ENCODE measurements at regions not wholly inside any gene's neighbourhood (a gene's known extent, or its start where the extent isn't known, plus 50 kb on each side); places are given as distances from the start of the nearest gene placed in this dataset.

- DNase-seq (ENCODE audit: low read depth in 2 of 2): peak; percentile 68 to 84
- Histone ChIP-seq H2AFZ (ENCODE audit: low read length) (no peak overlapping the region), H3K4me2 (ENCODE audit: extremely low read depth, insufficient read depth, low read length) (no peak overlapping the region), H3K4me3 (replicated peaks in 1 of 4; ENCODE audit: control extremely low read depth in 1 of 4, insufficient read depth in 1 of 4, low read depth in 3 of 4, low read length in 4 of 4) (no peak overlapping the region), H4K20me1 (ENCODE audit: control insufficient read depth, extremely low read depth, insufficient read depth, low read length) (no peaks in the 10 kb centered on the region), H3K4me1 (ENCODE audit: control insufficient read depth, extremely low read depth, insufficient read depth, low read length) (no peaks in the 10 kb centered on the region), H3K36me3 (ENCODE audit: control insufficient read depth, insufficient read depth, low read length) (no peaks in the 10 kb centered on the region), H3K9ac (ENCODE audit: insufficient read depth, low read length) (no peak overlapping the region), H3K79me2 (ENCODE audit: control insufficient read depth, insufficient read depth, low read length) (no peaks in the 10 kb centered on the region), H3K9me3 (ENCODE audit: control insufficient read depth, insufficient read depth, low read depth, low read length) (no peaks in the 10 kb centered on the region), H3K27me3 (ENCODE audit: control insufficient read depth, insufficient read depth, low read length) (no peaks in the 10 kb centered on the region), H3K27ac (ENCODE audit: insufficient read depth, low read length) (no peak overlapping the region)
- no peak for TF ChIP-seq EZH2 (IDR thresholded peaks at IDR 0.05; ENCODE audit: low read length, missing control alignments)
- TF ChIP-seq CTCF (conservative IDR thresholded peaks at IDR 0.05 in 1 of 2, IDR thresholded peaks at IDR 0.05 in 1 of 2; ENCODE audit: low read depth in 1 of 2, low read length in 2 of 2): no peak
Observed at GRCh38 chr1:168636642-168637111, 60.3 kb downstream of the XCL1 start.

- H3K9ac ChIP-seq (ENCODE audit: insufficient read depth, low read length): no peak overlapping the region
- H3K36me3 ChIP-seq (ENCODE audit: control insufficient read depth, insufficient read depth, low read length): no peaks in the 10 kb centered on the region
- no peaks in the 10 kb centered on the region for H3K9me3 ChIP-seq (ENCODE audit: control insufficient read depth, insufficient read depth, low read depth, low read length)
- no peaks in the 10 kb centered on the region for H3K79me2 ChIP-seq (ENCODE audit: control insufficient read depth, insufficient read depth, low read length)
- no peak overlapping the region for H3K4me3 ChIP-seq (replicated peaks in 1 of 4; ENCODE audit: control extremely low read depth in 1 of 4, insufficient read depth in 1 of 4, low read depth in 3 of 4, low read length in 4 of 4)
- H2AFZ ChIP-seq (ENCODE audit: low read length): no peak overlapping the region
- TF ChIP-seq EZH2 (IDR thresholded peaks at IDR 0.05; ENCODE audit: low read length, missing control alignments): no peak
- peak; percentile 42 to 67 for TF ChIP-seq CTCF (conservative IDR thresholded peaks at IDR 0.05 in 1 of 2, IDR thresholded peaks at IDR 0.05 in 1 of 2; ENCODE audit: low read depth in 1 of 2, low read length in 2 of 2)
- H3K27me3 ChIP-seq (ENCODE audit: control insufficient read depth, insufficient read depth, low read length): no peaks in the 10 kb centered on the region
- no peaks in the 10 kb centered on the region for H4K20me1 ChIP-seq (ENCODE audit: control insufficient read depth, extremely low read depth, insufficient read depth, low read length)
- no peak overlapping the region for H3K27ac ChIP-seq (ENCODE audit: insufficient read depth, low read length)
- no peak overlapping the region for H3K4me2 ChIP-seq (ENCODE audit: extremely low read depth, insufficient read depth, low read length)
- DNase-seq (ENCODE audit: low read depth in 2 of 2): peak in 1 of 2 donors; percentile 42
- no peaks in the 10 kb centered on the region for H3K4me1 ChIP-seq (ENCODE audit: control insufficient read depth, extremely low read depth, insufficient read depth, low read length)
Observed at GRCh38 chr1:168637350-168637991, 61.1 kb downstream of the XCL1 start.

DNA sequence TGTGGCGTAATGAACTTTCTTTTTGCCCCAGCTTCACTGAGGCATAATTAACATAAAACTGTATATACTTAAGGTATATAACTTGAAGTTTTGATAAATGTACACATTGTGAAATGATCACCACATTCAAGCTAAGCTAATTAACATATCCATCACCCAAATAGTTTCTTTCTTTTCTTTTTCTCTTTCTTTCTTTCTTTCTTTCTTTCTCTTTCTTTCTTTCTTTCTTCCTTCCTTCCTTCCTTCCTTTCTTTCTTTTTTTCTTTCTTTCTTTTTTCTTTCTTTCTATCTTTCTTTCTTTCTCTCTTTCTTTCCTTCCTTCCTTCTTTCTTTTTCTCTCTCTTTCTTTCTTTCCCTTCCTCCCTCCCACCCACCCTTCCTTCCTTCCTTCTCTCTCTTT, 62.5 kb downstream of the XCL1 start:
- Histone ChIP-seq H3K36me3 (ENCODE audit: control insufficient read depth, insufficient read depth, low read length) (no peaks in the 10 kb centered on the region), H3K4me3 (replicated peaks in 1 of 4; ENCODE audit: control extremely low read depth in 1 of 4, insufficient read depth in 1 of 4, low read depth in 3 of 4, low read length in 4 of 4) (no peak overlapping the region), H3K79me2 (ENCODE audit: control insufficient read depth, insufficient read depth, low read length) (no peaks in the 10 kb centered on the region), H3K27ac (ENCODE audit: insufficient read depth, low read length) (no peak overlapping the region), H3K27me3 (ENCODE audit: control insufficient read depth, insufficient read depth, low read length) (no peaks in the 10 kb centered on the region), H3K4me2 (ENCODE audit: extremely low read depth, insufficient read depth, low read length) (no peak overlapping the region), H4K20me1 (ENCODE audit: control insufficient read depth, extremely low read depth, insufficient read depth, low read length) (no peaks in the 10 kb centered on the region), H2AFZ (ENCODE audit: low read length) (no peak overlapping the region), H3K4me1 (ENCODE audit: control insufficient read depth, extremely low read depth, insufficient read depth, low read length) (no peaks in the 10 kb centered on the region), H3K9me3 (ENCODE audit: control insufficient read depth, insufficient read depth, low read depth, low read length) (no peaks in the 10 kb centered on the region), H3K9ac (ENCODE audit: insufficient read depth, low read length) (no peak overlapping the region)
- no peak for TF ChIP-seq CTCF (conservative IDR thresholded peaks at IDR 0.05 in 1 of 2, IDR thresholded peaks at IDR 0.05 in 1 of 2; ENCODE audit: low read depth in 1 of 2, low read length in 2 of 2)
- no peak for TF ChIP-seq EZH2 (IDR thresholded peaks at IDR 0.05; ENCODE audit: low read length, missing control alignments)
- DNase-seq (ENCODE audit: low read depth in 2 of 2): no peak

All from fibroblast of lung (primary cell).